ENCODE measurements at regions not wholly inside any gene's neighbourhood (a gene's known extent, or its start where the extent isn't known, plus 50 kb on each side); places are given as distances from the start of the nearest gene placed in this dataset.
"Not testable (repeated sequence)": the region's sequence is repeated elsewhere in the genome, so short reads cannot be mapped to it uniquely, and the experiment has no call there.

GRCh38 chr13:16201202-16201601 lies 2980.4 kb downstream of the TUBA3C start:
- H3K4me1 ChIP-seq (ENCODE audit: insufficient read depth, low read length, poor library complexity, severe bottlenecking); H4K20me1 ChIP-seq (ENCODE audit: insufficient read depth, low read length); intact Hi-C loops (cut with micrococcal nuclease; ENCODE audit: unreplicated experiment); H3K4me2 ChIP-seq (ENCODE audit: low read length); POLR2A ChIA-PET; H3K79me2 ChIP-seq (ENCODE audit: insufficient read depth, low read depth, low read length); H3K36me3 ChIP-seq (ENCODE audit: insufficient read depth, low read length); H2AFZ ChIP-seq (ENCODE audit: low read length); BruUV-seq (replicated peaks); H3K27ac ChIP-seq (ENCODE audit: low read depth, low read length, poor library complexity, severe bottlenecking); CTCF ChIA-PET (ENCODE audit: unreplicated experiment); H3K9me2 ChIP-seq (ENCODE audit: insufficient read depth, low read length); H3K9me3 ChIP-seq (ENCODE audit: low read length); H3K4me3 ChIP-seq (ENCODE audit: low read depth, low read length, poor library complexity, severe bottlenecking); DNase-seq (ENCODE audit: low spot score): not testable (repeated sequence)

GRCh38 chr13:16160609-16161008 lies 3021.0 kb downstream of the TUBA3C start:
- DNase-seq (ENCODE audit: low spot score); CTCF ChIA-PET (ENCODE audit: unreplicated experiment); H2AFZ ChIP-seq (ENCODE audit: low read length); H3K9me2 ChIP-seq (ENCODE audit: insufficient read depth, low read length); H3K9me3 ChIP-seq (ENCODE audit: low read length); H3K79me2 ChIP-seq (ENCODE audit: insufficient read depth, low read depth, low read length); BruUV-seq (replicated peaks); H3K4me1 ChIP-seq (ENCODE audit: insufficient read depth, low read length, poor library complexity, severe bottlenecking); H3K36me3 ChIP-seq (ENCODE audit: insufficient read depth, low read length); H3K27ac ChIP-seq (ENCODE audit: low read depth, low read length, poor library complexity, severe bottlenecking); H3K4me3 ChIP-seq (ENCODE audit: low read depth, low read length, poor library complexity, severe bottlenecking); POLR2A ChIA-PET; H4K20me1 ChIP-seq (ENCODE audit: insufficient read depth, low read length); intact Hi-C loops (cut with micrococcal nuclease; ENCODE audit: unreplicated experiment); H3K4me2 ChIP-seq (ENCODE audit: low read length): not testable (repeated sequence)

DNA sequence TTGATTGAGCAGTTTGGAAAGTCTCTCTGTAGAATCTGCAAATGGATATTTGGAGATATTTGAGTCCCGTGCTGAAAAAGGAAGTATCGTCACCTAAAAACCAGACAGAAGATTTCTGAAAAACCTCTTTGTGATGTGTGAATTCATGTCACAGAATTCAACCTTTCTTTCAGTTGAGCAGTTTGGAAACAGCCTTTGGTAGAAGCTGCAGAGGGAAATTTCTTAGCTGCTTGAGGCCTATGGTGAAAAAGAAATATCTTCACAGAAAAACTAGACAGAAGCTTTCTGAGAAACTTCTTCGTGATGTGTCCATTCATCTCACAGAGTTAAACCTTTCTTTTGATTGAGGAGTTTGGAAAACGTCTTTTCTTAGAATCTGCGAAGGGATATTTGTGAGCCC lies 3022.7 kb downstream of the TUBA3C start:
- BruUV-seq (replicated peaks); H3K79me2 ChIP-seq (ENCODE audit: insufficient read depth, low read depth, low read length): not testable (repeated sequence)

DNA sequence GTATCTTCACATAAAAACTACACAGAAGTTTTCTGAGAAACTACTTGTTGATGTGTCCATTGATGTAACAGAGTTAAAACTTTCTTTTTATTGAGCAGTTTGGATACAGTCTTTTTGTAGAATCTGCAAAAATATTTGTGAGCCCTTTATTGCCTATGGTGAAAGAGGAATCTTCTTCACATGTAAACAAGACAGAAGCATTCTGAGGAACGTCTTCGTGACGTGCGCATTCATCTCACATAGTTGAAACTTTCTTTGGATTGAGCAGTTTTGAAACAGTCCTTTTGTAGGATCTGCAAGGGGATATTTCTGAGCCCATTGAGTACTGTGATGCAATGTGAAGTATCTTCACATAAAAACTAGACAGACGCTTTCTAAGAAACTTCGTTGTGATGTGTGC lies 3023.6 kb downstream of the TUBA3C start:
- DNase-seq (ENCODE audit: low spot score); H2AFZ ChIP-seq (ENCODE audit: low read length); H3K4me3 ChIP-seq (ENCODE audit: low read depth, low read length, poor library complexity, severe bottlenecking); POLR2A ChIA-PET; BruUV-seq (replicated peaks); H4K20me1 ChIP-seq (ENCODE audit: insufficient read depth, low read length); H3K4me2 ChIP-seq (ENCODE audit: low read length); H3K9me2 ChIP-seq (ENCODE audit: insufficient read depth, low read length); intact Hi-C loops (cut with micrococcal nuclease; ENCODE audit: unreplicated experiment); H3K4me1 ChIP-seq (ENCODE audit: insufficient read depth, low read length, poor library complexity, severe bottlenecking); H3K36me3 ChIP-seq (ENCODE audit: insufficient read depth, low read length); H3K9me3 ChIP-seq (ENCODE audit: low read length); H3K79me2 ChIP-seq (ENCODE audit: insufficient read depth, low read depth, low read length); H3K27ac ChIP-seq (ENCODE audit: low read depth, low read length, poor library complexity, severe bottlenecking); CTCF ChIA-PET (ENCODE audit: unreplicated experiment): not testable (repeated sequence)

More for the DNA sequence above, 3022.7 kb downstream of the TUBA3C start:
- H4K20me1 ChIP-seq (ENCODE audit: insufficient read depth, low read length); CTCF ChIA-PET (ENCODE audit: unreplicated experiment); H3K36me3 ChIP-seq (ENCODE audit: insufficient read depth, low read length); H3K4me1 ChIP-seq (ENCODE audit: insufficient read depth, low read length, poor library complexity, severe bottlenecking); H3K27ac ChIP-seq (ENCODE audit: low read depth, low read length, poor library complexity, severe bottlenecking); H2AFZ ChIP-seq (ENCODE audit: low read length); intact Hi-C loops (cut with micrococcal nuclease; ENCODE audit: unreplicated experiment); H3K9me3 ChIP-seq (ENCODE audit: low read length); H3K9me2 ChIP-seq (ENCODE audit: insufficient read depth, low read length); H3K4me2 ChIP-seq (ENCODE audit: low read length); H3K4me3 ChIP-seq (ENCODE audit: low read depth, low read length, poor library complexity, severe bottlenecking); DNase-seq (ENCODE audit: low spot score); POLR2A ChIA-PET: not testable (repeated sequence)

- BruUV-seq (replicated peaks); H3K36me3 ChIP-seq (ENCODE audit: insufficient read depth, low read length); intact Hi-C loops (cut with micrococcal nuclease; ENCODE audit: unreplicated experiment); H3K9me2 ChIP-seq (ENCODE audit: insufficient read depth, low read length); DNase-seq (ENCODE audit: low spot score); H3K79me2 ChIP-seq (ENCODE audit: insufficient read depth, low read depth, low read length); H3K9me3 ChIP-seq (ENCODE audit: low read length); H4K20me1 ChIP-seq (ENCODE audit: insufficient read depth, low read length); H3K4me2 ChIP-seq (ENCODE audit: low read length); H2AFZ ChIP-seq (ENCODE audit: low read length); POLR2A ChIA-PET; H3K4me3 ChIP-seq (ENCODE audit: low read depth, low read length, poor library complexity, severe bottlenecking); H3K27ac ChIP-seq (ENCODE audit: low read depth, low read length, poor library complexity, severe bottlenecking); H3K4me1 ChIP-seq (ENCODE audit: insufficient read depth, low read length, poor library complexity, severe bottlenecking); CTCF ChIA-PET (ENCODE audit: unreplicated experiment): not testable (repeated sequence)
Measured at GRCh38 chr13:16152849-16153248, 3028.8 kb downstream of the TUBA3C start.

- H3K9me2 ChIP-seq (ENCODE audit: insufficient read depth, low read length); H3K79me2 ChIP-seq (ENCODE audit: insufficient read depth, low read depth, low read length); POLR2A ChIA-PET; DNase-seq (ENCODE audit: low spot score); H3K27ac ChIP-seq (ENCODE audit: low read depth, low read length, poor library complexity, severe bottlenecking); H3K9me3 ChIP-seq (ENCODE audit: low read length); H3K36me3 ChIP-seq (ENCODE audit: insufficient read depth, low read length); CTCF ChIA-PET (ENCODE audit: unreplicated experiment); intact Hi-C loops (cut with micrococcal nuclease; ENCODE audit: unreplicated experiment); H2AFZ ChIP-seq (ENCODE audit: low read length); H3K4me2 ChIP-seq (ENCODE audit: low read length); H4K20me1 ChIP-seq (ENCODE audit: insufficient read depth, low read length); H3K4me3 ChIP-seq (ENCODE audit: low read depth, low read length, poor library complexity, severe bottlenecking); BruUV-seq (replicated peaks); H3K4me1 ChIP-seq (ENCODE audit: insufficient read depth, low read length, poor library complexity, severe bottlenecking): not testable (repeated sequence)
Measured at GRCh38 chr13:16151296-16151695, 3030.3 kb downstream of the TUBA3C start.

- H3K4me1 ChIP-seq (ENCODE audit: insufficient read depth, low read length, poor library complexity, severe bottlenecking); intact Hi-C loops (cut with micrococcal nuclease; ENCODE audit: unreplicated experiment); H3K27ac ChIP-seq (ENCODE audit: low read depth, low read length, poor library complexity, severe bottlenecking); POLR2A ChIA-PET; H3K4me2 ChIP-seq (ENCODE audit: low read length); H3K4me3 ChIP-seq (ENCODE audit: low read depth, low read length, poor library complexity, severe bottlenecking); BruUV-seq (replicated peaks); H3K36me3 ChIP-seq (ENCODE audit: insufficient read depth, low read length); DNase-seq (ENCODE audit: low spot score); H3K79me2 ChIP-seq (ENCODE audit: insufficient read depth, low read depth, low read length); H3K9me3 ChIP-seq (ENCODE audit: low read length); H3K9me2 ChIP-seq (ENCODE audit: insufficient read depth, low read length); H2AFZ ChIP-seq (ENCODE audit: low read length); CTCF ChIA-PET (ENCODE audit: unreplicated experiment); H4K20me1 ChIP-seq (ENCODE audit: insufficient read depth, low read length): not testable (repeated sequence)
Measured at GRCh38 chr13:16149415-16149814, 3032.2 kb downstream of the TUBA3C start.

All from OCI-LY7 (cell line).